CD4-positive, alpha-beta T cell treated with Interleukin-15 for 1 hour (primary cell): ENCODE measurements at regions not wholly inside any gene's neighbourhood (a gene's known extent, or its start where the extent isn't known, plus 50 kb on each side); places are given as distances from the start of the nearest gene placed in this dataset.
"Not testable (repeated sequence)": the region's sequence is repeated elsewhere in the genome, so short reads cannot be mapped to it uniquely, and the experiment has no call there.

Experiments
- DNase-seq: peaks from one replicate; pipeline ENCODE4 v3.0.0-alpha.2; 2020

- DNase-seq = no peak
These were observed 50.1 kb upstream of the LTA4H start for GRCh38 chr12:96085475-96085874.

GRCh38 chr12:96086190-96086589 lies 50.8 kb upstream of the LTA4H start:
- not testable (repeated sequence) for DNase-seq

DNA sequence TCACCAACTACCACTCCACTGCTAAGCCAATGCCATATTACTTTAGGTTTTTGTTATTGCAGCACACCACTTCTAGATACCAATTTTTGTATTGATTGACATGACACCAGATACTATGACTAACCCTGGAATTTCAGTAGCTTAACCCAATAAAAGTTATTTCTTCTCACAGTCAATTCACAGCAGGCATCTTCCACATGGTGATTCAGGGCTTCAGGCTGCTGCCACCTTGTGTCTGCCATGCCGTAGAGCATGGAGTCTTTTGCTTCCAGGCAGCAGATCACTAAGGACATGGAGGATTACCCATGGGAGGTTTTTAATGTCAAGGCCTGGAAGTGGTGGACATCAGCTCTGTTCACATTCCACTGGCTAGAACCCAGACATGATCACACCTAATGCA lies 56.4 kb upstream of the LTA4H start:
- no peak for DNase-seq

- DNase-seq = no peak
These were observed 58.3 kb upstream of the LTA4H start for GRCh38 chr12:96093543-96094196.

GRCh38 chr12:96094201-96094600 lies 58.8 kb upstream of the LTA4H start:
- no peak for DNase-seq

DNA sequence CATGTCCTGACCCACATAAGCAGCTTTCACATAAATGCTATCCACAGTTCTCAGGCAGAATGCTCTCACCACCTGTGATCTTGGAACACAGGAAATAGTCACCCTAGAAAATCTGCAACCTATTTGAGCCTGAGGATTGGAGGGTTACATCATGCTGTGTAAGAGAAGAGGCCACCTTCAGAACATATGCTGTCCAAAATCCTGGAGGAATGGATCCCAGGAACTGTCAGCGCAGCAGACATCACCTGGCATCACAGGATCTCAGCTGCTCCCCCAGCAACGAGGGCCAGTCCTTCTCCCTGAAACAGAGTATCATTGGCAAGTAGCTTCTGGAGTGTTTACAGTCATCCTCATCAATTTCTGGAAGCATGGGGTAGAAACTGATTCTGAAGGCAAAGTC lies 63.2 kb upstream of the LTA4H start:
- DNase-seq = no peak

DNA sequence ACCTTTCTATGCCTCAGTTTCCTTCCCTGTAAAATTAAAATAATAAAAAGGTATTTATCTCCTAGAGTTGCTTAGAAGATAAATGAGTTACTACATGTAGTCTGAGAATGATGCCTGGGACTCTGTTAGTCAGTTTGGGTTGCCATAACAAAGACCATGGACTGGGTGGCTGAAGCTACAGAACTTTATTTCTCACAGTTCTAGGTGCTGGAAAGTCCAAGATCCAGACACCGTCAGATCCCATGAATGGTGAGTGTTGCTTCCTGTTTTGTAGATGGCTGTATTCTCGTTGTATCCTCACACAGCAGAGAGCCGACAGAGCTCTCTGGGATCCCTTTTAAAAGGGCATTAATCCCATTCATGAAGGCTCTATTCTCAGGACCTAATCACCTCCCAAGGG lies 64.0 kb upstream of the LTA4H start:
- no peak for DNase-seq

GRCh38 chr12:96099986-96100385 lies 64.6 kb upstream of the LTA4H start:
- DNase-seq = no peak

DNA sequence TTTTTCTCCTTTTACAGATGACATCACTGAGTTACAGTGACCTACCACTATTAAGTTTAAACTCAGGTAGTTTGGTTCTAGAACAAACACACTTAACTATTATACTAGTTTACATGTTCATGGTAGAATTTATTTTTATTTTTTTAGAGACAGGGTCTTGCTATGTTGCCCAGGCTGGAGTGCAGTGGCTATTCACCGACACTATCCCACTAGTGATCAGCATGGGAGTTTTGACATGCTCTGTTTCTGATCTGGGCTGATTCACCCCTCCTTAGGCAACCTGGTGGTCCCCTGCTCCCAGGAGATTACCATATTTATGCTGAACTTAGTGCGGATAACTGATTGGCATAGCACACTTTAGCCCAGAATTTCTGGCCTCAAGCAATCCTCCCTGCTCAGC lies 66.4 kb upstream of the LTA4H start:
- no peak for DNase-seq

DNA sequence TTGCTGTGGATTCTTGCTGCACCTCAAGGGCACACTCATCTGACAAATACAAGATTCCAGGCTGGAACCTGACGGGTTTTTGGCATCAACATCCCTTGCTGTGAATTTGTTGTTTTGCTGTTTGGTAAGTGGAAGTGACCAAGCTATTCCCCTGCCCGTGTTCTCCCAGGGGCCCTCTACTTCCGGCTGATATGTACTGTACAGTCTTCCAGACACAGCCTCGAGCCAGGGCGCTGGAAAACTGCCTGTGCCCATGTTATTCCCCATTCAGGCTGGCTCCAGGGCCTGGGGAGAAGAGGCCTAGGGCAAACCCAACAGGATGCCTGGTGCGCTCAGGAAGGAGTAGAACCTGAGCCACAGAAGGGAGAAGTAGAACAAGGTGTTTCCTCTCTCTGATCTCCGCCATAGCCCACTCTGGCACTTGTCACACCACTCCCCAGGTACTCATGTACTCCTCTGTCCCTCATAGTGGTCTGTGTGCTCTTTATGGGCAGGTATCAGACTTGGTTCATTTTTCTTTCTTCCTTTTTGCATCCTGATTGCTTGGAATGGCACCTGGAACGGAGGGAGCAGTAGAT lies 67.8 kb upstream of the LTA4H start:
- DNase-seq = no peak

DNA sequence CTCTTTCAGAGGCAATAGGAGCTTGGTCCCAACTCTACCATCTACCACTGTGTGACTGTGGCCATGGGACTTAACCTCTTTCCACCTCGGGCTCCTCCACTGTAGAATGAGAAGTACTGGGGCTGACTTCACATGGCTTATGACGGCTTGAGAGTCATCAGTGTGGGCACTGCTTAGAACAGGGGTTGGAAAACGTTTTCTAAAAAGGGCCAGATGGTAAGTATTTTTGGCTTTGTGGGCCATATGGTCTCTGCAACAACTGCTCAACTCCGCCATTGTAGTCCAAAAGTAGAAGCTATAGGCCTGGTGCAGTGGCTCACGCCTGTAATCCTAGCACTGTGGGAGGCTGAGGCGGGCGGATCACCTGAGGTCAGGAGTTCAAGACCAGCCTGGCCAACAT lies 69.2 kb upstream of the LTA4H start:
- no peak for DNase-seq

- DNase-seq = no peak
These were observed 70.8 kb upstream of the LTA4H start for GRCh38 chr12:96106137-96106536.

DNA sequence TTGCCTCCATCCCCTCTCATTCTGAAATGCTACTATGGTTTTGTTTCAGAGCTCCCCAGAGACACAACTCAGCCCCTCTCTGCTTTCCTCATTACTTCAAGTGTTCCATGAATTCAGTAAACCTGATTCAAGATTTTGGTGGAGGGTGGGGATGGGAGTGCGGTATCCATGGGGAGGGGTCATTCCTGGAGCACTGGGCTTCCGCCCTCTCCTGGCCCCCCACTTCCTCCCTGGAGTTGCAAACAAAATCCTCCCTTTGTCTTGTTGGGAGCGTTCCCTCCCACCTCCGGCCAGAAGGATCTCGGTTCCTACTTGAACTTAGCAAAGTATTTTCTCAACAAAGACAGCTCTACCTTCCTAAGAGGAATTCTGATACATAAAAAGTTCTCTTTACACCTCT lies 71.8 kb upstream of the LTA4H start:
- DNase-seq = no peak

GRCh38 chr12:96108321-96108720 lies 72.9 kb upstream of the LTA4H start:
- peak; percentile 34 for DNase-seq

- DNase-seq = not testable (repeated sequence)
These were observed 73.6 kb upstream of the LTA4H start for GRCh38 chr12:96108941-96109340.

GRCh38 chr12:96112733-96113132 lies 77.3 kb upstream of the LTA4H start:
- no peak for DNase-seq

DNA sequence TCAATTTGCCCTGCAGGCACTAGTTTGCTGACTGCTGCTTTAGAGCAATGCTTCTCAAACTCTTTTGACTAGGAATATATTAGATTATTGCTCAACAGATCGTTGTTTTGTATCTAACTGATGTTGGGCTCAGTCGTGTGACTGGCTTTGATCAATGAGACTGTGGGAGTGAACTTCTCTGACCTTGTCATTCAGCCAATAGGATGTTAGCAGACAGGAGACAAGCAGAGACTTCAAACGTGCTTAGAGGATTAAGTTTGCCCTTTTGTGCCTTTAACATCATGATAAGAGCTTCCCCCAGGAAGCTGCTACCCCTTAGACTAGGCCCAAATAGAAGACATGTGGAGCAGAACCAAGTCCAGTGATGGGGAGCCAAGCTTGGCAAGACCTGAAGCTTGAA lies 76.7 kb upstream of the ELK3 start:
- no peak for DNase-seq

GRCh38 chr12:96120359-96121100 lies 73.6 kb upstream of the ELK3 start:
- DNase-seq = peak; percentile 50

- DNase-seq = peak; percentile 55
These were observed 72.9 kb upstream of the ELK3 start for GRCh38 chr12:96121271-96121711.

GRCh38 chr12:96128292-96128691 lies 65.9 kb upstream of the ELK3 start:
- not testable (repeated sequence) for DNase-seq

DNA sequence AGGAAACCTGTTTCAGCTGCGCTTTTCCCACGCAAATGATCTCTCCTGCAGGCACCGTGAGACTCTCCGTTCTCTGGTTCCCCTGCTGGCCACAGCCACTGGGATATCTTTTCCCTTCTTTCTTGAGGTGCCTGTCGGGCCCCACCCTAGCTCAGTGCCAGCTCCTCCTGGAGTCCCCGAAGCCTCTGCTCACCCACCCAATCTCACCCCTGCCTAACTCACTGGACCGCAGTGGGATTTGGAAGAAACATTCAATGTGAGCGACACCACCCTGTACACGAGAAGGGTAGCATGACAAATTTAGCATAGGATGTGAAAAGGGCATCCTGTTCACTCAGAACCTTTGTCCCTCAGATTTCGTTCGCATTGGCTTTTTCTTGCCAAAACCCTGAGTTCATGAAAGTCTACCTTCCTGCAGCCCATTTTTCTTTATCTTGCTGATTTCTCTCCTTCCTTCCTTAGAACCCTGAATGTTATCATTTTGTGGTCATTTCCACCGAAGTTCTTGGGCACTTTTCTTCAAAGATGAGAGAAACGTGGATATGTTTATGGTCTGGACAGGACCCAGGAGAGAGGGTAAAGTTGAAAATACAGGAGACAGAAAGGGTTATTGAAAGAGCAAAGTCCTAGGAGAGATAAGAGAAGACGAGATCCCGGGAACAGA lies 63.6 kb upstream of the ELK3 start:
- DNase-seq = no peak

DNA sequence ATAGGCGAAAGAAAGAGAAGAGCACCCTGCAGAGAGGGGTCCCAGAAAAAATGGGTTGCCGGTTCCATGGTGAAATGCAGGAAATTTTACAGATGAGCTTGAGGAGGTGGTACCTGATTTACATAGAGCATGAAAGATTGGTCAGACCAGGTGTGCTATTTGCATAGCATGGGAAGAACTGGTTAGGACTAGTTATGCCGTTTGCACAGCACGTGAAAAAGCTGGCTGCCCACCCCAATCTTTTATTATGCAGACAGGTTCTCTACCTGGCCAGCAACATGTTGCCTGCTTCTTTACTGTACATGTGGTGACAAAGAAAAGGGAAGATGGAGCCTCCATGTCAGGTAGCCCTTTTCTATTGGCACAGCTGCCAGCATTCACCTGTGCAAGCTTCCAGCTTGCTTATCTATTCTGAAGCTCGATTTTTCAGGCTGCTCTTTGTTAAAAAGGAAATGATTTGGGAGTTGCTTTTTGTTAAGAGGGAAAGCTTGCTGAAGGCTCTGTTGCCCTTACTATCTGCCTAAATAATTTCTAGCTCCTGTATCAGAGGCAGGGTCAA lies 62.9 kb upstream of the ELK3 start:
- no peak for DNase-seq

- DNase-seq = peak; percentile 27
These were observed 61.4 kb upstream of the ELK3 start for GRCh38 chr12:96132819-96133218.
